SK-N-SH (cell line): ENCODE measurements at regions not wholly inside any gene's neighbourhood (a gene's known extent, or its start where the extent isn't known, plus 50 kb on each side); places are given as distances from the start of the nearest gene placed in this dataset.

Experiments
- CTCF ChIA-PET: fragments of 300-600, 350-600 bp; formaldehyde crosslinking; extraction: SDS; loops from one replicate; lab custom pipeline; 2021; lab: Yijun Ruan, JAX
- POLR2A ChIA-PET: fragments of 350-600 bp; sonication (Branson Sonifier 250); formaldehyde crosslinking; extraction: SDS; loops from one replicate; lab custom pipeline; 2020; ENCODE audit warnings: antibody characterized with exemption, inconsistent platforms; lab: Yijun Ruan, JAX
- DNase-seq: peaks from one replicate; pipeline ENCODE4 v3.0.0; 2012
- H2AFZ ChIP-seq: fragments of 200-600 bp; sonication (generic); 2 replicates; pipeline ENCODE4 v1.8.1; 2016; ENCODE audit warnings: antibody characterized with exemption, mild to moderate bottlenecking, low read depth
- H3F3A ChIP-seq: fragments of 200-600 bp; sonication (generic); replicated peaks from 2 replicates; pipeline ENCODE3; 2016; ENCODE audit warnings: antibody characterized with exemption, mild to moderate bottlenecking; ENCODE audit not compliant: insufficient read depth
- H3K27ac ChIP-seq, 2 experiments: fragments of 200-500 bp in 1 of 2; fragments of 200-600 bp in 1 of 2; sonication (Bioruptor generic) in 1 of 2; sonication (generic), shearing (Covaris generic) in 1 of 2; 2 replicates each; pipeline versions ENCODE4 v1.5.1 to v1.6.1; 2014 to 2016; ENCODE audit warnings: low read depth in 2 of 2, inconsistent platforms in 1 of 2, low read length in 1 of 2, mild to moderate bottlenecking in 1 of 2, mixed read lengths in 1 of 2
- H3K27me3 ChIP-seq: fragments of 200-600 bp; sonication (generic), shearing (Covaris generic); 2 replicates; pipeline ENCODE4 v1.6.1; 2016; ENCODE audit warnings: mixed run types; ENCODE audit not compliant: insufficient read depth
- H3K36me3 ChIP-seq, 2 experiments: fragments of 200-500 bp in 1 of 2; fragments of 200-600 bp in 1 of 2; sonication (Bioruptor generic) in 1 of 2; sonication (generic) in 1 of 2; replicated peaks in 1 of 2; 2 replicates each; pipeline versions ENCODE3 to v1.5.1; 2014 to 2016; ENCODE audit warnings: low read length in 1 of 2, mild to moderate bottlenecking in 1 of 2; ENCODE audit not compliant: insufficient read depth in 2 of 2, control insufficient read depth in 1 of 2
- H3K4me1 ChIP-seq, 2 experiments: fragments of 200-500 bp in 1 of 2; fragments of 200-600 bp in 1 of 2; sonication (Bioruptor generic) in 1 of 2; sonication (generic), shearing (Covaris generic) in 1 of 2; 2 replicates each; pipeline versions ENCODE4 v1.5.1 to v1.6.1; 2014 to 2016; ENCODE audit warnings: low read depth in 1 of 2, low read length in 1 of 2, mixed run types in 1 of 2; ENCODE audit not compliant: insufficient read depth in 2 of 2, control insufficient read depth in 1 of 2
- H3K4me2 ChIP-seq: fragments of 200-600 bp; sonication (generic), shearing (Covaris generic); 2 replicates; pipeline ENCODE4 v1.6.1; 2017; ENCODE audit warnings: mixed run types
- H3K4me3 ChIP-seq, 2 experiments: fragments of 200-500 bp in 1 of 2; fragments of 200-600 bp in 1 of 2; sonication (Bioruptor generic) in 1 of 2; sonication (generic), shearing (Covaris generic) in 1 of 2; 2 replicates each; pipeline versions ENCODE4 v1.5.1 to v1.8.1; 2014 to 2016; ENCODE audit warnings: low read depth in 2 of 2, inconsistent platforms in 1 of 2, low read length in 1 of 2, mild to moderate bottlenecking in 1 of 2, mixed read lengths in 1 of 2, moderate library complexity in 1 of 2
- H3K79me2 ChIP-seq: fragments of 200-600 bp; sonication (generic); 2 replicates; pipeline ENCODE4 v1.8.1; 2017; ENCODE audit warnings: mild to moderate bottlenecking; ENCODE audit not compliant: insufficient read depth
- H3K9ac ChIP-seq: fragments of 200-600 bp; sonication (generic); 2 replicates; pipeline ENCODE4 v1.6.1; 2017; ENCODE audit warnings: mixed run types
- H3K9me2 ChIP-seq: fragments of 200-600 bp; sonication (generic); 2 replicates; pipeline ENCODE4 v1.6.1; 2017; ENCODE audit warnings: mixed run types
- H3K9me3 ChIP-seq: fragments of 200-600 bp; sonication (generic); 2 replicates; pipeline ENCODE4 v1.6.1; 2017; ENCODE audit warnings: mixed run types, mild to moderate bottlenecking, moderate library complexity
- H4K20me1 ChIP-seq: fragments of 200-600 bp; sonication (generic); 2 replicates; pipeline ENCODE4 v1.6.1; 2017; ENCODE audit warnings: mild to moderate bottlenecking, mixed run types; ENCODE audit not compliant: insufficient read depth
- EP300 ChIP-seq, 2 experiments: IDR thresholded peaks; 2 replicates each; pipeline versions ENCODE4 v1.4.0 to v1.6.1; 2012; ENCODE audit warnings: borderline replicate concordance in 1 of 2, low read depth in 1 of 2, low read length in 1 of 2
- JUND ChIP-seq: IDR thresholded peaks from 2 replicates; pipeline ENCODE4 v1.4.0; 2012
- MAX ChIP-seq: IDR thresholded peaks from 2 replicates; pipeline ENCODE4 v1.4.0; 2012; ENCODE audit warnings: low read depth
- MEF2A ChIP-seq: IDR thresholded peaks from 2 replicates; pipeline ENCODE4 v1.4.0; 2012; ENCODE audit warnings: low read depth, borderline replicate concordance
- NFIC ChIP-seq: IDR thresholded peaks from 2 replicates; pipeline ENCODE4 v1.4.0; 2012; ENCODE audit warnings: borderline replicate concordance
- POLR2AphosphoS5 ChIP-seq: IDR thresholded peaks from 2 replicates; pipeline ENCODE4 v1.6.1; 2012; ENCODE audit warnings: low read depth, low read length
- RXRA ChIP-seq: IDR thresholded peaks from 2 replicates; pipeline ENCODE4 v1.4.0; 2012; ENCODE audit warnings: low read depth, mild to moderate bottlenecking, borderline replicate concordance
- WGBS: methylation state at CpG from one replicate; pipeline ENCODE4 v1.1.6; 2017; ENCODE audit warnings: low lambda C conversion rate; 5-methylcytosine and 5-hydroxymethylcytosine counted together
- TF ChIP-seq, protein P1 (sequence below): IDR thresholded peaks from 2 replicates; pipeline ENCODE4; 2012
- TF ChIP-seq, protein P2 (sequence below): fragments of 150-350 bp; IDR thresholded peaks from 2 replicates; pipeline ENCODE4 v1.6.1; 2017; ENCODE audit warnings: antibody characterized with exemption, low read length, low read depth, borderline replicate concordance
- TF ChIP-seq, protein P3 (sequence below): fragments of 200-600 bp; sonication (generic); IDR thresholded peaks from 2 replicates; pipeline ENCODE4 v1.6.1; 2017; ENCODE audit warnings: antibody characterized with exemption, mild to moderate bottlenecking, moderate library complexity

GRCh38 chr4:131499141-131499873 is 1649.8 kb upstream of the PCDH10 start (continued):
- TF ChIP-seq, protein P1, sequence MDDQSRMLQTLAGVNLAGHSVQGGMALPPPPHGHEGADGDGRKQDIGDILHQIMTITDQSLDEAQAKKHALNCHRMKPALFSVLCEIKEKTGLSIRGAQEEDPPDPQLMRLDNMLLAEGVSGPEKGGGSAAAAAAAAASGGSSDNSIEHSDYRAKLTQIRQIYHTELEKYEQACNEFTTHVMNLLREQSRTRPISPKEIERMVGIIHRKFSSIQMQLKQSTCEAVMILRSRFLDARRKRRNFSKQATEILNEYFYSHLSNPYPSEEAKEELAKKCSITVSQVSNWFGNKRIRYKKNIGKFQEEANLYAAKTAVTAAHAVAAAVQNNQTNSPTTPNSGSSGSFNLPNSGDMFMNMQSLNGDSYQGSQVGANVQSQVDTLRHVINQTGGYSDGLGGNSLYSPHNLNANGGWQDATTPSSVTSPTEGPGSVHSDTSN, result 0 out of 2 replicates have a peak, but pooled peaks have one; percentile 3
- TF ChIP-seq POLR2AphosphoS5 (no peak), NFIC (peak; percentile 24; the same call in 1 of the 2 replicates), MEF2A (no peak)

- Histone ChIP-seq H3K27ac (peak overlapping the region in 1 of 2 experiments; percentile 12; a peak in 1 of 4 replicates), H4K20me1 (no peaks in the 10 kb centered on the region), H3K9me2 (no peaks in the 10 kb centered on the region), H3K4me2 (no peak overlapping the region), H3K4me1 (no peaks in the 10 kb centered on the region), H3K9me3 (no peaks in the 10 kb centered on the region), H2AFZ (no peak overlapping the region), H3K4me3 (no peak overlapping the region), H3K79me2 (no peaks in the 10 kb centered on the region), H3K9ac (no peak overlapping the region)
- 1% methylated on average over 3 of the region's 3 CpGs for WGBS
- ChIA-PET POLR2A (no interaction called here), CTCF (no interaction called here)
- DNase-seq, result no peak
- no peak for TF ChIP-seq MAX
- no peak for TF ChIP-seq JUND
- TF ChIP-seq, all 33 proteins: peak for 0
- Histone ChIP-seq H3K27me3 (no peaks in the 10 kb centered on the region), H3K36me3 (no peaks in the 10 kb centered on the region), H3F3A (no peaks in the 10 kb centered on the region)
These were observed 1639.6 kb upstream of the PCDH10 start for GRCh38 chr4:131509521-131509920.

GRCh38 chr4:131526686-131527085 is 1622.4 kb upstream of the PCDH10 start:
- Histone ChIP-seq H3K27ac (no peak overlapping the region), H3F3A (no peaks in the 10 kb centered on the region), H3K4me3 (no peak overlapping the region), H3K9me3 (no peaks in the 10 kb centered on the region), H2AFZ (no peak overlapping the region)
- POLR2A ChIA-PET, result no interaction called here
- TF ChIP-seq, protein P2, sequence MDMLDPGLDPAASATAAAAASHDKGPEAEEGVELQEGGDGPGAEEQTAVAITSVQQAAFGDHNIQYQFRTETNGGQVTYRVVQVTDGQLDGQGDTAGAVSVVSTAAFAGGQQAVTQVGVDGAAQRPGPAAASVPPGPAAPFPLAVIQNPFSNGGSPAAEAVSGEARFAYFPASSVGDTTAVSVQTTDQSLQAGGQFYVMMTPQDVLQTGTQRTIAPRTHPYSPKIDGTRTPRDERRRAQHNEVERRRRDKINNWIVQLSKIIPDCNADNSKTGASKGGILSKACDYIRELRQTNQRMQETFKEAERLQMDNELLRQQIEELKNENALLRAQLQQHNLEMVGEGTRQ, result no peak
- TF ChIP-seq, protein P3, sequence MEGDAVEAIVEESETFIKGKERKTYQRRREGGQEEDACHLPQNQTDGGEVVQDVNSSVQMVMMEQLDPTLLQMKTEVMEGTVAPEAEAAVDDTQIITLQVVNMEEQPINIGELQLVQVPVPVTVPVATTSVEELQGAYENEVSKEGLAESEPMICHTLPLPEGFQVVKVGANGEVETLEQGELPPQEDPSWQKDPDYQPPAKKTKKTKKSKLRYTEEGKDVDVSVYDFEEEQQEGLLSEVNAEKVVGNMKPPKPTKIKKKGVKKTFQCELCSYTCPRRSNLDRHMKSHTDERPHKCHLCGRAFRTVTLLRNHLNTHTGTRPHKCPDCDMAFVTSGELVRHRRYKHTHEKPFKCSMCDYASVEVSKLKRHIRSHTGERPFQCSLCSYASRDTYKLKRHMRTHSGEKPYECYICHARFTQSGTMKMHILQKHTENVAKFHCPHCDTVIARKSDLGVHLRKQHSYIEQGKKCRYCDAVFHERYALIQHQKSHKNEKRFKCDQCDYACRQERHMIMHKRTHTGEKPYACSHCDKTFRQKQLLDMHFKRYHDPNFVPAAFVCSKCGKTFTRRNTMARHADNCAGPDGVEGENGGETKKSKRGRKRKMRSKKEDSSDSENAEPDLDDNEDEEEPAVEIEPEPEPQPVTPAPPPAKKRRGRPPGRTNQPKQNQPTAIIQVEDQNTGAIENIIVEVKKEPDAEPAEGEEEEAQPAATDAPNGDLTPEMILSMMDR, result no peak
- TF ChIP-seq POLR2AphosphoS5 (no peak), RXRA (no peak), EP300 (IDR thresholded peaks at IDR 0.05; ENCODE audit: borderline replicate concordance in 1 of 2, low read depth in 1 of 2, low read length in 1 of 2) (no peak)
- TF ChIP-seq, all 33 proteins: peak for 0
- Histone ChIP-seq H3K79me2 (no peaks in the 10 kb centered on the region), H3K36me3 (no peaks in the 10 kb centered on the region), H3K9ac (no peak overlapping the region), H3K4me2 (no peak overlapping the region), H3K9me2 (no peaks in the 10 kb centered on the region; the same call in 1 of the 2 replicates), H3K4me1 (no peaks in the 10 kb centered on the region), H3K27me3 (no peaks in the 10 kb centered on the region), H4K20me1 (no peaks in the 10 kb centered on the region)
- DNase-seq, result no peak
- CTCF ChIA-PET, result no interaction called here
- WGBS, result 17% methylated on average over 1 of the region's 1 CpG
